ENCODE measurements at regions not wholly inside any gene's neighbourhood (a gene's known extent, or its start where the extent isn't known, plus 50 kb on each side); places are given as distances from the start of the nearest gene placed in this dataset.
"Not testable (repeated sequence)": the region's sequence is repeated elsewhere in the genome, so short reads cannot be mapped to it uniquely, and the experiment has no call there.

DNA sequence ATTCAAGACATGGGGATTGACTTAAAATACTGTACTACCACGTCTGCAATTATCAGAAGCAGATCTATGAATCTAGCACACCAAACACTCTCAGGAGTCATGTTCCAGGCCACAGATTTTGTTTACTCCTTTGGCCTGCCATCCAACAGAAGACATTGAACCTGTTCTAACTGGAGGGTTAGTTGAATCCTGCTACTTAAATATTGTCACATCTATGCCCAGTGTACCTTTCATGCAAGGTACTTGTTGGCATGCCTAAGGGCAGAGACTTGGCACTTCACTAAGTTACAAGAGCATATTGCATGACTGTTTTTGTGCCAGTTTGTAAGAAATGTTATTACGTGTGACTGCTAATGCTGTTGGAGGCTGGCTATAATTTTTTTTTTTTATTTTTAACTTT lies 126.9 kb upstream of the BCOR start:
- no peak for DNase-seq

DNA sequence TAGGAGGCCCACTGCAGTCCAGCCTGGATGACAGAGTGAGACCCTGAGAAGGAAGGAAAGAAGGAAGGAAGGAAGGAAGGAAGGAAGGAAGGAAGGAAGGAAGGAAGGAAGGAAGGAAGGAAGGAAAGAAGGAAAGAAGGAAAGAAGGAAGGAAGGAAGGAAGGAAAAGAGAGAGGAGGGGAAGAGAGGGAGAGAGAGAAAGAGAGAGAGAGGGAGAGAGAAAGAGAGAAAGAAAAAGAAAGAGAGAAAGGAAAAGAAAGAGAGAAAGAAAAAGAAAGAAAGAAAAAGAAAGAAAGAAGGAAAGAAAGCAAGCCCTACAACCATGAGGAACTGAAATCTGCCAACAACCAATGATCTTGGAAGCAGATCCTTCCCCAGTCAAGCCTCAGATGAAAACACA lies 124.9 kb upstream of the BCOR start:
- DNase-seq: not testable (repeated sequence)

DNA sequence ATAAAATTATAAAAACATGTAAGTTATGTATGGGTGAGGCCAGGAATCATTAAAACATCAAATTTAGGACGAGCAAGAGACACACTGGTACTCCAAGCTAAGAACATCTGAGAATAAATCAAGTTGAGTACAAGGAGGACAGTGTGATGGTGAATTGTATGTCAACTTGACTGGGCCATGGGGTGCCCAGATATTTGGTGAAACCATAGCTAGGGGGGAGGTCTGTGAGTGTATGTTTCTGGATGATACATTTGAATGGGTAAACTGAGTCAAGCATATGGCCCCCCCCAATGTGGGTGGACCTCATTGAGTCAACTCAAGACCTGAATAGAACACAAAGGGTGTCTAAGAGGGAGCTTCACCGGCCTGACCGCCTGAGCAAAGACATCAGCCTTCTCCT lies 115.3 kb upstream of the BCOR start:
- no peak for DNase-seq

DNA sequence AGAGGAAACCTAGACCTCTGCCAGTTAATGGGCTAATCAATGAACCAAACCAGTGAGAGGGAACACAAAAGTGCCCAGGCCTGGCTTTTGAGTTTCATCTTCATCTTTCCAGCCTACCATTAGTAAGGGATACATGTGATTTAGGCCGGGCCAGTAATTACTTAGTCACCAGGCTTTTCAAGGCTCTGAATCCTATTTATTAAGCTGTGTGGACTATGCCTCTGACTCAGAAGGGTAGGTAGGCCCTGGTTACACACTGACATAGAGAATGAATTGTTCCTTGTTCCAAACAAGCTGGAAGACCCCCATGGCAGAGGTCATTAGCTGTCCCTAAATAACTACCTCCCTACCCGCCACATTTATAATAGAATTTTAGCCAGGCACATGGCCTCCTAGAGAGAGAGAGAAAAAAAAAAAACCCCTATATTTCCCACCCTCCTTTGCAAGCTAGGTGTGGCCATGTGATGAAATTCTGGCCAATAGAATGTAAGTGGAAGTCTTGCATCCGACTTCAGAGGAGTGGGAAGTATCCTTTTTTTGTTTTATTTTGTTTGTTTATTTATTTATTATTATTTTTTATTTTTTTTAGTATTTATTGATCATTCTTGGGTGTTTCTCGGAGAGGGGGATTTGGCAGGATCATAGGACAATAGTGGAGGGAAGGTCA lies 112.3 kb upstream of the BCOR start:
- no peak for DNase-seq

DNA sequence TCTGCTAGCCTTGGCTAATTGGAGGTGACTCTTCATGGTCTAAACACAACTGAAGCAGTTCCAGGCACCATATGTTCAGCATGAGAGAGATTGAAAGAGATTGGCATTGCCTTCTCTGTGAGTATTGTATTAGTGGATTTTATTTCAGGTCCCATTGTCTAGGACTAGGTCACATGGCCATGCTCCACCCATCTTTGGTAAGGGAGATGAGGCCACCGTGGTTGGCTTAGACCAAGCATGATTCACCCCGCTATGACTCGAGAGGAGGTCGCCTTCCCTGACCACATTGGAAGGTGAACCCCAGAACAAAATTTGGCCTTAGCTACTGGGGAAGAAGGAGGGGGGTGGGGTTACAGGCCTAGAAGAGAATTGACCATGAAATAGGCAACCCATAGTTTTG lies 109.9 kb upstream of the BCOR start:
- DNase-seq: no peak

DNA sequence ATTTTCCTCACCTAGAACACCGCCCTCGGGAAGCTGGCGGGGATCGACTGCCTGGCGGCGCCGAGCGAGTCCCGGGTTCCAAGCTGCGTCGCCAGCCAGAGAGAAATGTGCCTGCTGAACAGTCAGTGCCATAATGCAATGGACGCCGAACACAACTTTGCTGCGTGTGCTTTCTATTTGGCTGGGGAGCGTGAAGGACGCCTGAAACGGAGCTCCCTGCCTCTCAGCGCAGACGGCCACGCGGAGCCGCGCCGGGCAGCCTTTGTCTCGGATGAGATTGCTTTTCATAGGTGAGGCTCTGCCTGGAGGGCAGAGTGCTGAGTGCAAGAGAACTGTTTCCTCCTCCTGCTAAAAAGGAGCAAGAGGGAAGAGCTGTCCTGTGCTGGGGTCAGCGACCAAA lies 107.7 kb upstream of the BCOR start:
- DNase-seq: no peak

DNA sequence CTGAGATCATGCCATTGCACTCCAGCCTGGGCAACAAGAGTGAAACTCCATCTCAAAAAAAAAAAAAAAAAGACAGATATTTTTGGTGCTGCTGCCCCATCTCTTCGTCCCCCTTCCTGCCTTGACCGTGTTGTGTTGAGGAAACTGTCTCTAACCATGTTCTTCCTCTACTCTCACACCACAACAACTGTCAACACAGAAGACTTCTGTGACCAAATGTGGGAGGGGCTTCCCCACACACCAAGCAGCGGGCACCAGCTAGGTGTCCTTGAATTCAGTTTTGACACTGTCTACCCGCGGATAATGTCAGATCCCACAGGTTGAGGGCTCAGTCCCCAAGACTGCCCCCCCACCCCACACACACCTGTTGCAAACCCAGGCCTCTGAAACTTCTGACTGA lies 104.7 kb upstream of the BCOR start:
- no peak for DNase-seq

DNA sequence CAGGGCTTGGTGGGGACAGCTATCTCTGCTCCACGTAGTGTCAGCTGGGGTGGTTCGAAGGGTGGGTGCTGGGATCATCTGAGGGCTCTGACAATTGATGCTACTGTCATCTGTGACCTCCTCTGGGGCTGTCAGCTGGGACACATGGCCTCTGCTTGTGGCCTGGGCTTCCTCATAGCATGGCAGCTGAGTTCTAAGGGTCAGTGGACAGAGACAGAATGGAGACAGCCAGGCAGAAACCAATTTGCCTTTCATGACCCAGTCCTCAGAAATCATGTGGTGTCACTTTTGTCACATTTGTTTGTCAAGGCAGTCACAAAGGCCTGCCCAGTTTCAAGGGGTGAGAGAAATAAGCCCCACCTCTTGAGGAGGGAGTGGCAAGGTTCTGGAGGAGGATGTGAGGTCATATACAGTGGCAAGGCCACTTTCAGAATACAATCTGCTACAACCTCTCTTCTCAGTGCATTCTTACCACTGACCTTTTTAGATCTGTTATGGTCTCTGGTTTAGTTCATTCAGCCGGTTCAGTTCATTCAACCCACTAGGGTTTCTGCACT lies 103.6 kb upstream of the BCOR start:
- DNase-seq: no peak

DNA sequence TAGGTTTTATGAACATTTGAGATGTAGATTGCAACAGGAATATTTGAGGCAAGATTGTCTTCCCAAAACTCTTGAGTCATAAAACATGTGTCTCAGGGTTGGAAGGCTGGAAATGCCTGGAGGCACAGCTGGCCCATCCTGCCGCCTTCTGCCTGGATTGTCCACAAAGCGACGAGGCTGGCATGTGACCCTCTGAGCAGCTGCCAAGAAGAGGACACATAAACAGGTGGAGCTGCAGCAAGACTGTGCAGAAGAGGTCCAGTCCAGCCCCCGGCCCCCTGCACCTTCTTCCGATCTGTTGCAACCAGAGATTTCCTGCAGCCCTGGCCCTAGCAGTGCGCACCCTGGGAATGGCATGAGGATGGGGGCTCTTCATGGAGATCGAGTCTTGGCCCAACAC lies 101.9 kb upstream of the BCOR start:
- DNase-seq: no peak

DNA sequence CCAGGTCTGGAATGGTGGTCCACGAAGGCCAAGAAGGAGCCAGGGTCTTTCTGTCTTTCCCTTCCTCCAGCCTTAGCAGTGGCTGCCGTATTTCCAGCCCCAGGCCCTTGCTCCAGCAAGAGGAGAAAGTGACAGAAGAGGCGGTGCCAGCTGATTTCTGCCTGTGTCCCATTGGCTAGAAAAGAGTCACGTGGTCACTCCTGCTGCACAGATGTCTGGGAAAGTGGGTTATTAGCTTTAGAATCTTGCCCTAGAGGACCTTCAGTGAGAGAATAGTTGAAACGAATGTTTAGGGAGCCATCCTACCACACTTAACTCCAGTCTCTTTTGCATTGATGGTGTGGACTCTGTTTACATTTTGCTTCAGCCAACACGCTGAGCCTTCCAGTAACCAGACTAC lies 99.3 kb upstream of the BCOR start:
- no peak for DNase-seq

DNA sequence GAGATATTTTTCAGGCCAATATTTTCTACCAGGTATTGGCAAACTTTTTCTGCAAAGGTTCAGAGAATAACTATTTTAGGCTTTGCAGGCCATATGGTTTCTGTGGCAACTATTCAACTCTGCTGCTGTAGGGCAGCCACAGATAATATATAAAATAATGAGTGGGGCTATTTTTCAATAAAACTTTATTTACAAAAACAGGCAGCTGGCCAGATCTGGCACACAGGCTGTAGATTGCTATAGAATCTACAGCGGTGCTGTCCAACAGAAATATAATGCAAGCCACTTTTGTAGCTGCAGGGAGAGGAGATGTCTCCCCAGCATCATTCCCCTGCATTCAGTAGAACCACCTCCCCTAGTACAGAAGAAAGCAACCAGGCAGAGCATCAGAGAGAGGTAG lies 97.6 kb upstream of the BCOR start:
- no peak for DNase-seq

DNA sequence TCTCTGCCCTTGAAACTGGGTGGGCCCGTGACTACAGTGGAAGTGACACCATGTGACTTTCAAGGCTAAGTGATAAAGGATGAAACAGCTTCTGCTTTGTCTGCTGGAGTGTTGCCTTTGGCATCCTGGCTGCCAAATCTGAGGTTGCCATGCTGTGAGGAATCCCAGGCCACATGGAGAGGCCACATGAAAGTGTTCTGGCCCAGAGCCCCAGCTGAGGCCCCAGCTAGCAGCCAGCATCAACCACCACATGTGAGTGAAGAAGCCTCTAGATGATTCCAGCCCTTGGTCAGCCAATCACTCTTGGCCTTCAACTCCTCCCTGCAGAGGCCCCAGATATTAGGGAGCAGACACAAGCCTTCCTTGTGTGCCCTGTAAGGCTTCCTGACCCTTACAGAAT lies 94.4 kb upstream of the BCOR start:
- DNase-seq: no peak

DNA sequence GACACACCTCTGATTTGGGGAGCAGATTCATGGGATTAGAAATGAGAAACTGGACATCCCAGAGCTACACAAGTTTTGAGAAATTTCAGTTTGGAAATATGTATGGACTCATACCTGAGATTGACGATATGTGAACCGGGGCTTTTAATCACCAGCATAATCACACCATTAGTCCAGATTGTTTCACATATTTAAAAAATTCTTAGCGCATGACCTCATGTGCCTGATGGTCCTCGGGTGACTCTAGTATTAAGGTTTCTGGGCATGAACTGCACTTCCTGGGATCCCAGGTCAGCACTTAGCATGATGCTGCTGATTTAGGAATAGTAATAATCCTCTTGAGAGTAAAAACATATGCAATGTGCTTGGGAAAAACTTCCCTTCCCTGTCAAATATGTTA lies 91.9 kb upstream of the BCOR start:
- DNase-seq: no peak

DNA sequence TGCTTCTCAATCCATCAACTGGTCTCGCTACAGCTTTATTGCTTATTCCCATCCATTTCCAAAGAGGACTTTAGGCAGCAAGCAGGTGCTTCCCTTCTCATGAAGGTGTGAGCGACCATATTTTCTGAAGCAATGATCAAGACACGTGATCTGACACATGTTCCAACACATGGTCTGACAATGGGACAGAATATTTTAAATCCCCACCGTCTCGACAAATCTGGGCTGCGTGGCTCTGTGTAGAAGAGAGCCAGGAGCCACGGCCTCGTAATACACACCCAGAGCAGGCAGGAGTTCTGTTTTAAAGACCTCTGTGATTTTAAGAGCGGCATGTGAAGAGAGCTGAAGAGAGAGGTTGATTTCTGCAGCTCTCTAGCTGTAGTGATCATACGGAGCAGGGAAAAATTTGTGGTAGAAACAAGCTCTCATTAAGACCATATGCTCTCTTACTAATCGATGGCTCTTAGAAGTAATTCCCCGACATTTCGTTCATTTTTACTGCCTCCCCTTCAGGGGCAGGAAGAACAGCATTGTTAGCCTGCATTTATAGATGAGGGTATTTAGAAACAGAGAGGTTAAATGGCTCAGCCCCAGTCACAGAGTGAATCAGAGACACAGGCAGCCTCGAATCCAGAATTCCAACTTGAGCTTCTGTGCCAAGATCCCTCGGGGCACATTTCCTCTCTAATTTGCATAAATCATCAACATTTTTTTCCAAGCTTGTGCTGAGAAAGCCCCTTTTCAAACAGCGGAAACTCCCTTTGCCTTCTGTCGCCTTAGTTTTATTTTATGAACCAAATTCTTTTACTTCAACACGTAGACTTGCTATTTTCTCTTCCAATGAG lies 91.0 kb upstream of the BCOR start:
- no peak for DNase-seq

DNA sequence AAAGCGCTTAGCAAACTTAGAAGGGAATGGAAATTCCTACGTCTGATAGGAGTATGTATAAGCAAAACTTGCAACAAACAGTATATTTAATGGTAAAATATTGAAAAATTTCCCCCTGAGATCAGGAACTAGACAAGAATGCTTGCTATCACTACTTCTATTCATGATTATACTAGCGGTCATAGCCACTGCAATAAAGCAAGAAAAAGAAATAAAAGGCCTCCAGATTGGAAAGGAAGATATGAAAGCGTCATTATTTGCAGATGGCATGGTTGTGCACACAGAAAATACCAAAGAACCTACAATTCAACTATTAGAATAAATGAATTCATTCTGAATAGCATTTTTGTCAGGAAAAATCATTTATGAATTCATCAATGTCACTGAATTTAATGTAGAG lies 87.2 kb upstream of the BCOR start:
- DNase-seq: no peak

DNA sequence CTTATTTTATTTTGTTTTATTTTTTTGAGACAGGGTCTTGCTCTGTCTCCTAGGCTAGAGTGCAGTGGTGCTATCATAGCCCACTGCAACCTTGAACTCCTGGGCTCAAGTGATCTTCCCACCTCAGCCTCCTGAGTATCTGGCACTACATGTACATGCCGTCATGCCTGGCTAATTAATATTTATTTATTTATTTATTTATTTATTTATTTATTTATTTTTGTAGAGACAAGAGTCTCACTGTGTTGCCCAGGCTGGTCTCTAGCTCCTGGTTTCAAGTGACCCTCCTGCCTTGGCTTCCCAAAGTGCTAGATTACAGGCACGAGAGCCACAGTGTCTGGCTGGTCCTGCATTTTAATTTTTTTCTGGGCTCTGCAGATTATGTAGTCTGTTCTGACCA lies 84.9 kb upstream of the BCOR start:
- DNase-seq: no peak

DNA sequence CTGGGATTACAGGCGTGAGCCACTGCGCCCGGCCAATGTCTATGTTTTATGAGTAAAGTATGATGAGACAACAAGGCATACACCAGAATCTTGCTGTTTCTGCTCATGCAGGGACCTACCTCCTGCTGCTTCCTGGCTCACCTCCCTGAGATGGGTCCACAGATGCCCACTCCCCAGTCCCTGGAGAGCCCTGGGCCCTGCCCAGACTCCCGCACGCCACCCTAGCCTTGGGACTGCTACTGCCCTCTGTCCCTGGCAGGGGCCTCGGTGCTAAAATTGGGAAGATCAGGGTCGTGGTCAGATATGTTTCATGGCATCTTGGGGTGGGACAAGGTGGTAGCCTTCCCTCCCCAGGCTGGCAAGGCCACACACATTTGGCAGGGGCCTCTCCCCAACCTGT lies 84.3 kb upstream of the BCOR start:
- no peak for DNase-seq

DNA sequence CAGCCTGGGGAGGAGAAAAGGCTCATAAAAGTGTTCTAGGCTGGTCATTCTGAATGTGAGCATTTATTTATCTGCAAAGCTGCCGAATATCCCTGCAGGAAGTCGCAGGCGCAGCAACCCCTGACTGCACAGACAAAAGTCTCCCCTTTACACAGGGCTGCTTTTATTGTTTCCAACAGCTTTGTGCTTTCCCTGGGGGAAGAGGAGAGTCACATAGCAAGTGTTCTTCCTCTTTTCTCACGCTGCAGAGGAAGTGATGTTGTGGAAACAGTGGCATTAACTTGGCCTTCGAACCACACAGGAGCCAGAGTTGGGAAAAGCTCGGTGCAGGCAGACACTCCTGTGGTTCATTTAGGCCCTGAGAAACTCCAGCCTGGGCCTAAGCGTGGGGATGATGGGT lies 81.5 kb upstream of the BCOR start:
- no peak for DNase-seq

DNA sequence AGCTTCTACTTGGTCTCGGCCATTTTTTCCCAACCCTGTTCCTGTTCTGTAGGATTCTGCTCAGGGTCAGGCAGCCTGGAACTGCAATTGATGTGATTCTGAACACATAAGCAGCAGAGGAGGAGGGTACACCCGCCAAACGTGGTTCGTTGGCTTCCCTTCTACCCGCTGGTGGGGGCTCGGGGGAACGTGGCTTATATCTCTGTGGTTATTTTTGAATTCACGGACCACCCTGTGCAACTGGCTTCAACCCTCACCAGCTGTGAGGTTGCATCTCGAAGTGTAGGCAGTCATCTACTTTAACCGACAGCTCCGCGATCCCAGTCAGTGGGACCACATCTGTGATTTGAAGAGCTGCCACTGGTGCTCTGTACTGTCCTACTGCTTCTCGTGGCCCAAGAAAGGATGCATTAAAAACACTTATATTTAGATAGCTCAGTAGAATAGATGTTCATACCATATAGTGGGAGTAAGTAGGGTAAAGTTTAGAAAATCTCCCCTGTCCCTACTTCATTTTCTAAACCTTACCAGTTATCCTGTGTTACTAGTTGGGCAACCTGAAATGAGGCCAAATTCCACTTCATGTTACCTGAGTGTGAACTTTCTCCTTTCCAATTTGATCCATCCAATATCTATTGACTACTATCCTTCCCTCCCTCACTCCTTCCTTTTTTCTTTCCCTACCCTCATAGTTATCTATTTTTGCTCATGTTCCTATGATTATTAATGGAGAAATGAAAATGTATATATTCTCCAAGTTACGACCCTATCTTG lies 80.4 kb upstream of the BCOR start:
- no peak for DNase-seq

DNA sequence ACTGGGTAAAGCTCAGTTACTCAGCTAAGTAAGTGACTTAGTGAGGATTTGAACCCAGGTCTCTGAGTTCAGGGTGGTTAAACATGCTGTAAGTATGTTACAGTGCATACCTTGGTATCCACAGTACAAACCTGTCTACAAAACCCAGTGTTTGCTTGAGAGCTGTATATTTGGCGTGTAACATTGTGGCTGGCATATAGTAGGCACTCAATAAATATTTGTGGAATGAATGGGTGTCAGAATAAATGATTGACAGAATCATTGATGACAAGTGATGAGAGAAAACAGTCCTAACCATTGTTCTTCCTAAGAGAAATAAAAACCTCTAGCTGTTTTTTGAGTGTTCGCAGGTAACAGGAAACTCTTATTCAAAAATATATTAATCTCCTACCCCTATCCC lies 79.7 kb upstream of the BCOR start:
- no peak for DNase-seq

DNA sequence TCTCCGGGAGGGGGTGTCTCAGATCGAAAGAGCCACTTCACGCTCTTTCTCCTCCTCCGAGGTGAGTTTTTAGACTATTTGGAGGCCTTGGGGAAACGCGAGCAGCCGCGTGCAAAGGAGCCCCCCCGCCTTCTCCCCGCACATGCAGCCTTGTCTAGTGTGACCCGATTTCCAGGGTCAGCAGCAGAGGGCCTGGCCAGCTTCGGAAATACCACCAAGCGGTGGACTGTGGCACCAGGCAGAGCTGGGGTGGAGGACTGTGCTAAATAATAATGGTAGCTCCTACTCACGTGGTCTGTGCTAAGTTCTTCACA lies 79.3 kb upstream of the BCOR start:
- DNase-seq: no peak

DNA sequence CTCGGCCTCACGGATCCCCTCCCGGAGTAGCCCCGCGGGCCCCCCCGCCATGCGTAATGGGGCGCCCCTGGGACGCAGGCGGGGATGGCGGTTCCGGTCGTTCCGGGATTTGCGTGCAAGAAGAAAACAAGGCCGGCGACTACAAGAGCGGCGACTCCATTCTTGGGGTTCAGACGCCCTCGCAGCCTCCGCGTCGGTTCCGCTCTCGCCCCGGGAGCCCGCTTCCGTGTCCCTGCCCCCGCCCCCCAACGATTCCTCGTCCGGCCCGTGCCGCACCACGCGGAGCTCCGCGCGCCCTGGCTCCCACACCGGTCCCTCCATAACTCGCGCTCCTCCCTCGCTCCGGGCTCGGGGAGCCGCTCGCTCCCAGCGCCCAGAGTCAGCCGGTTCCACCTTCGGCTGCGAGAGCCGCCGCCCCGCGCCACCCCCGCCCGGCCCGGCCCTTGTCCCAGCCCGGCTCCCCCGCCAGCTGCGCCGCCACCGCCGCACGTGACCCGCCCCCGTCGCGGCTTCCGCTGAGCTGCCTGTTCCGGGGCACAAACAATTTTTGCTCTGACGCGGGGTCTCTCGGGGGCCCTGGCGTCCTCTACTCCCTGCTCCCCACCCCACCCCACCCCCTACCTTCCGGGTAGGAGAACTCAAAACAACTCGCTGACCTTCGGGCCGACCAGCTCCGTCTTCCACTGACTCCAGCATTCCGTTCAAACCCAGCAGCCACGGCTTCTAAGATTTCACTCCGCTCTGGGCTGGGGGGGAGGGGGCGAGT lies 78.8 kb upstream of the BCOR start:
- peak; percentile 68 for DNase-seq
